Stimulated activated CD4-positive, alpha-beta T cell treated with anti-CD3 and anti-CD28 coated beads, TNF-alpha, amount 100 ng/mL, for 4 hours (primary cell): ENCODE measurements at regions not wholly inside any gene's neighbourhood (a gene's known extent, or its start where the extent isn't known, plus 50 kb on each side); places are given as distances from the start of the nearest gene placed in this dataset.
"Not testable (repeated sequence)": the region's sequence is repeated elsewhere in the genome, so short reads cannot be mapped to it uniquely, and the experiment has no call there.

Experiments used
- DNase-seq, 3 experiments: peaks; one replicate each; pipeline ENCODE4 v3.0.0-alpha.2; 2020; ENCODE audit warnings: low read depth in 3 of 3

DNA sequence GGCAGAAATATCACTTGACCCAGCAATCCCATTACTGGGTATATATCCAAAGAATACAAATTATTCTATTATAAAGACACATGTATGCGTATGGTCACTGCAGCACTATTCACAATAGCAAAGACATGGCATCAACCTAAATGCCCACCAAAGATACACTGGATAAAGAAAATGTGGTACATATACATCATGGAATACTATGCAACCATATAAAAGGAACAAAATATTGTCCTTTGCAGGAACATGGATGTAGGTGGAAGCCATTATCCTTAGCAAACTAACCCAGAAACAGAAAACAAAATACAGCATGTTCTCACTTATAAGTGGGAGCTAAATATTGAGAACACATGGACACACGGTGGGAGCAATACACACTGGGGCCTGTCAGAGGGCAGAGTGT, 1441.6 kb upstream of the ACO1 start:
- DNase-seq = not testable (repeated sequence)

- DNase-seq = no peak
These were observed 1440.8 kb upstream of the ACO1 start for GRCh38 chr9:30943446-30944224.

DNA sequence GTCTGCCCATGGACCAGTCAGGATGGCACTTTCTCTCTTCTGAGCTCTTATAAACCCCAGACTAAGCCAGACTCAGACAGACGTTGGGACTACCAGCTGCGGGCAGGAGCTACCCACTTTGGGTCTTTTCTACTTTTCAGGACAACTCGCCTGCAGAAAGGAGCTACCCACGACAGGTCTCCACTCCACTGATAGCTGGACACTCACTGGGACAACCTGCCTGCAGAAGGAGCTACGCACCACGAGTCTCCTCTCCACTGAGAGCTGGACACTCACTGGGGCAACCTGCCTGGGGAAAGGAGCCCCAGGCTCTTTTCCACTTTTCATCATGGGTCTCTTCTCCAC, 1440.2 kb upstream of the ACO1 start:
- no peak for DNase-seq

- DNase-seq = no peak
These were observed 1439.6 kb upstream of the ACO1 start for GRCh38 chr9:30944741-30945280.

DNA sequence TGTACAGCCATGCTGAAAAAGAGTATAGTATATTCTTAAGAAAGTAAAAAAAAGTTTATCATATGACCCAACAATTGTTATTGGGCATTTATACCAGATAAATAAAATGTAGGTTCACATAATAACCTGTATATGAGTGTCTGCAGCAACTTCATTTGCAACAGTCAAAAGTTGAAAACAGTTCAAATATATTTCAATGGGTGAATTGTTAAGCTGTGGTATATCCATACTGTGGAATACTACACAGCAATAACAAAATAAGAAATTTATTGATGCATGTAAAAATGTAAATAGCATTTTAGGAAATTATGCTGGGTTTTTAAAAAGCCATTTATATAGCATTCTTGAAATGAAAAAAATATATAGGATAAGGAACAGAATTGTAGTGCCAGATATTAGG, 1420.1 kb upstream of the ACO1 start:
- DNase-seq = no peak

GRCh38 chr9:30967476-30967875, 1417.0 kb upstream of the ACO1 start:
- DNase-seq = no peak

- no peak for DNase-seq
These were observed 1414.3 kb upstream of the ACO1 start for GRCh38 chr9:30970186-30970585.

DNA sequence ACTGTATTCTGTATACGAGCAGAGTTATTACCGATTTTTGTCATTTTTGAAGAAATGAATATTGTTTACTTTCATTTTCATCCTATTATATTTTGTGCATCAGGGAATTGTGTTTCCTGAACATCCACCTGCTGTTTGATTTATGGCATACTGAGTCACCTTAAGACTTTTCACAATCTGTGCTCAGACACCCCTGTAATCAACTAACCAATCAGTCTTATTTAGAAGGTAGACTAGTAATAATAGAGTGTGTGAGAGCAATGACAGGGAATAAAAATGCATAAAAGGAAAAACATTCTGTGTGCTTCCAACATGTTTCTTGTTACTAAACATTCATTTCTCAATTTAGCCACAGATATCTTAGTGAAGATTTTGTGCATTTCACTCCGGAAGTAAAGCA, 1413.6 kb upstream of the ACO1 start:
- DNase-seq = no peak

- no peak for DNase-seq
These were observed 1411.8 kb upstream of the ACO1 start for GRCh38 chr9:30972654-30973053.

DNA sequence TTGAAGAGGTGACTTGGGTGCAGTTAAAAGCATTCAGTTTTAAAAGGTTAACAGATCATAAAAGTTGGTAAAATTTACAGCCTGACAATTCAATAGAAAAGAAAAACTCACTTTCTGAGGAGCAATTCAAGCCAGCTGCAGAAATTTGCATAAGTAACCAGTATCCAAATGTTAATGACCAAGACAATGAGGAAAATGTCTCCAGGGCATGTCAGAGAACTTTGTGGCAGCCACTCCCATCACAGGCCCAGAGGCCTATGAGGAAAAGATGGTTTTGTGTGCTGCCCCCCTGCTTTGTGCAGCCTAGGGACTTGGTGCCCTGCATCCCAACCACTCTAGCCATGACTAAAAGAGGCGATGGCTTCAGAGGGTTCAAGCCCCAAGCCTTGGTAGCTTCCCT, 1406.5 kb upstream of the ACO1 start:
- DNase-seq = no peak

DNA sequence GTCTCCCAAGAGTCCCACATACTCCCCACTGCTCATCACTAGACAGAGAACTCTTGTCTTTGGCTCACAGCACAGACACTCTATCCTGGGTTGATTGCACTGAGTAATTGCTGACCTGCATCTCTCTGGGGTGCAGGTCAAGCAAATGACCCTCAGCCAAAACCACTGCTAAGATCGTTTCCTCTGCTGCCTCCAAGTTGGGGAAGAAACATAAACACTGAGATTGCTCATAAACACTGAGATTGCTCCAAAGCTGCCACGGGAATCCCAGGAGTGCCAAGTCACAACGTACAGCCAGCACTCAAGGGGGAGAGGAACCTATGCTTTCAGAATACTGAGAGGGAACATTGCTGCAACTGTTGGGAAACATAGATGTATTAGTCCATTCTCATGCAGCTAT, 1402.1 kb upstream of the ACO1 start:
- DNase-seq = no peak

GRCh38 chr9:30995956-30996738, 1388.3 kb upstream of the ACO1 start:
- DNase-seq = no peak

GRCh38 chr9:30996761-30997160, 1387.7 kb upstream of the ACO1 start:
- no peak for DNase-seq

GRCh38 chr9:30997291-30997690, 1387.2 kb upstream of the ACO1 start:
- DNase-seq = no peak

DNA sequence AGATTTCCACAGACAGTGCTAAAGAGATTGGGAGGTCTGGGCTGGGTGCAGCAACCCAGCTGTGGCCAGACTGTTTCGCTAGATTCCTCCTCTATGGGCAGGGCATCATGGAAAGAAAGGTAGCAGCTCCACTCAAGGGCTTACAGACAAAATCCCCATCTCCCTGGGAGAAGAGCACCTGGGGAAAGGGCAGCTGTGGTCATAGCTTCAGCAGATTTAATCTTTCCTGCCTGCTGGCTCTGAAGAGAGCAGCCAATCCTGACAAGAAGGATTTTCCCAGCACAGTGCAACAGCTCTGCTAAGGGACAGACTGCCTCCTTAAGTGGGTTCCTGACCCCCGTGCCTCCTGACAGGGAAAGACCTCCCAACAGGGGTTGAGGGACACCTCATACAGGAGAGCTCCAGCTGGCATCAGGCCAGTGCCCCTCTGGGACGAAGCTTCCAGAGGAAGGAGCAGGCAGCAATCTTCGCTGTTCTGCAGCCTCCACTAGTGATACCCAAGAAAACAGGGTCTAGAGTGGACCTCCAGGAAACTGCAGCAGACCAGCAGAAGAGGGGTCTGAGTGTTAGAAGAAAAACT, 1379.3 kb upstream of the ACO1 start:
- no peak for DNase-seq

DNA sequence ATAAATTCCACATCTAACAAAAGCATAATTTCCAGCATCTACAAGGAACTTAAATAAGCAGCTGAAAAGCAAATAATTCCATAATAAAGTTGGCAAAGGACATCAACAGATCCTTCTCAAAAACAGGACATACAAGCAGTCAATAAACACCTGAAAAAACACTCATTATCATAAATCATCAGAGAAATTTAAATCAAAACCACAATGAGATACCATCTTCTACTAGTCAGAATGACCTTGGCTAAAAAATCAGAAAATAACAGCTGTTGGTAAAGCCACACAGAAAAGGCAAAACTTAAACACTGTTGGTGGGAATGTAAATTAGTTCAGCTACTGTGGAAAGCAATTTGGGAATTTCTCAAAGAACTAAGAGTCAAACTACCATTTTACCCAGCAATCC, 1371.1 kb upstream of the ACO1 start:
- DNase-seq = no peak

DNA sequence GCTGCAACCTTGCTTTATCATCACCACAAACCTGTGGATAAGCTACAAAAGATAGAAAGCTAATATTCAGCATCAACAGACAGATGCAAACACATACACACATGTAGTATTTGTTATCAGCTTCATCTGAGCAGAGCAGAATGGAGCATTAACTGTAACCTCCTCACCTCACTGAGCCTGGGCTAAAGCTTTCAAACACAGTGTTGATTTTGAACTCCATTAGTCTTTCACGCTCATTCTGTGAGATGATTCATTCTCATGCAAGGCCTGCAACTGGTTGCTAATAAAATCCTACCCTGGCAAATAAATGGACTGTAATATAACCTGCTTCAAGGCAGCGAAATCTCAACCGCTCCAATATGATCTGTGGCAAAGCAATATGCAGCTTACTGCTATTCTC, 1360.6 kb upstream of the ACO1 start:
- no peak for DNase-seq

DNA sequence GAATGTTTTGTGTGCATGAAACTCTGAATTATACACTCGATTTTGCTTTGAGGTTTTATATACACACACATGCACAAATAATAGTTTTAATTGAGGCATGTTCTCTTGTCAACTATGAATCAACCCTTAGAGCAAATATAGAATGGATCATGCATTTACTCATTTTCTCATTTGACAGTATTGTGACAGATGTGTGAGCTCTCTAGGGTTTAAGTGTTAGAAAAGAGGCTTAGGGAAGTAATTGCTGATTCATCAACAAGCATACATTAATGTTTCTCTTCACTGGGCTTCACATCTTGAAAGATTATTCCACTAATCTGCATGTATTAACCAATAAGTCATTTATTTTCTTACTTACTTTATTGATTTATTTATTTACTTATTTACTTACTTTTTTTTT, 1356.8 kb upstream of the ACO1 start:
- DNase-seq = no peak

- no peak for DNase-seq
These were observed 1356.3 kb upstream of the ACO1 start for GRCh38 chr9:31028137-31028536.

GRCh38 chr9:31030741-31031202, 1353.7 kb upstream of the ACO1 start:
- DNase-seq = no peak

GRCh38 chr9:31032206-31032605, 1352.2 kb upstream of the ACO1 start:
- no peak for DNase-seq

DNA sequence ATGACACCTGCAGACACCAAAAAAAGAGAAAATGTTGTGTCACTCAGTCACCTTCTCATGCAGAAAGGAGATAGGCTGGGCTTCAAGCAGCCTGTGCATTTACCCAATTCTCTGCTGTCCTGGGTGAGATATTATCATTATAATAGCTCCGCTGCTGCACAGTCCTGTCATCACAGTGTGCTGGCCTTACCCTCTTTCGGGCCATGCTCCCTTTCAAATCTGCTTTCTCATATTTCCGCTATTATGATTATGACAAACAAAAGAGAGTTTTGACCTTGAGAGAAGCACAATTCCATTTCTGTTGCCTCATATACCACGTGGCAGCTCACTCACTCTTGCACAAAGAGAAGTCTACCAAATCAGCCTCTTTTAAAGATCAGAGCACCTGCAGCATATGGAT, 1350.1 kb upstream of the ACO1 start:
- no peak for DNase-seq

DNA sequence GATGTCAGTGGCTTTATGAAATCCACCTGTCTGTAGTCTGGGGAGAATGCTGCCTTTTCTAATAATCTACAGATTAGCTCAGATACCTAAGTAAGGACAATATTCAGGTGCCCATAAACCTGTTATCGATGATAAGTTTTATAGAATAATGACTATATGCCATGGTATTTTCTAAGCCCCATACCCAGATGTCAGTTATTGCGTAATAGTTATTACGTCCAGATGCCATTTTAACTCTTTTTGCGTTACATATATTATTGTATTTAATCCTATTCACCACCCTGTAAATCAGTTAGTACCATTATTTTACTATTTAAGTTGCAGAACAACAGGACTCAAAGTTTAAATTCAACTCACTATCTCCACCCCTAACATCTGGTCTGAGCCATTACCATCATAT, 1343.9 kb upstream of the ACO1 start:
- no peak for DNase-seq
